Suprapubic skin (tissue), 3 donors: ENCODE measurements at regions not wholly inside any gene's neighbourhood (a gene's known extent, or its start where the extent isn't known, plus 50 kb on each side); places are given as distances from the start of the nearest gene placed in this dataset.
"Not testable (repeated sequence)": the region's sequence is repeated elsewhere in the genome, so short reads cannot be mapped to it uniquely, and the experiment has no call there.

Source experiments
- CTCF ChIP-seq, 2 donors: fragments of 200-600 bp in 1 of 2; fragments of 450-650 bp in 1 of 2; sonication (generic) in 1 of 2; IDR thresholded peaks; one replicate each; pipeline ENCODE4 v1.5.1; 2016 to 2019; ENCODE audit warnings: antibody characterized with exemption in 2 of 2, mild to moderate bottlenecking in 1 of 2, moderate library complexity in 1 of 2
- EP300 ChIP-seq: sonication (generic); formaldehyde crosslinking; IDR thresholded peaks from one replicate; pipeline ENCODE4 v1.6.1; 2017; ENCODE audit warnings: antibody characterized with exemption

GRCh38 chr20:47921829-47922228 lies 136.5 kb upstream of the SULF2 start:
- not testable (repeated sequence) for TF ChIP-seq EP300; CTCF (IDR thresholded peaks at IDR 0.05)
